ENCODE measurements at regions not wholly inside any gene's neighbourhood (a gene's known extent, or its start where the extent isn't known, plus 50 kb on each side); places are given as distances from the start of the nearest gene placed in this dataset.

GRCh38 chr22:26892166-26893041 is 235.0 kb downstream of the MIAT start:
- peak in 2 of 58 donors; percentile 3 to 5 for DNase-seq

GRCh38 chr22:26893173-26894110 is 236.1 kb downstream of the MIAT start:
- DNase-seq = peak in 1 of 58 donors; percentile 27

- DNase-seq = no peak
Measured at GRCh38 chr22:26894362-26894761, 237.0 kb downstream of the MIAT start.

GRCh38 chr22:26894766-26895485 is 237.5 kb downstream of the MIAT start:
- DNase-seq = no peak

GRCh38 chr22:26897384-26897783 is 240.0 kb downstream of the MIAT start:
- no peak for DNase-seq

GRCh38 chr22:26898946-26899605 is 241.7 kb downstream of the MIAT start:
- DNase-seq = no peak

GRCh38 chr22:26900787-26901186 is 243.4 kb downstream of the MIAT start:
- no peak for DNase-seq

GRCh38 chr22:26901198-26901816 is 243.9 kb downstream of the MIAT start:
- peak in 3 of 58 donors; percentile 5 to 36 (median 9) for DNase-seq

- DNase-seq = no peak
Measured at GRCh38 chr22:26902401-26903029, 245.1 kb downstream of the MIAT start.

- DNase-seq = peak in 16 of 58 donors; percentile 2 to 58 (median 14)
Measured at GRCh38 chr22:26903030-26903856, 245.9 kb downstream of the MIAT start.

GRCh38 chr22:26904483-26904882 is 247.1 kb downstream of the MIAT start:
- no peak for DNase-seq

GRCh38 chr22:26905076-26905475 is 247.7 kb downstream of the MIAT start:
- DNase-seq = no peak

- no peak for DNase-seq
Measured at GRCh38 chr22:26905640-26906039, 248.3 kb downstream of the MIAT start.

GRCh38 chr22:26906464-26906863 is 249.1 kb downstream of the MIAT start:
- no peak for DNase-seq

- DNase-seq = no peak
Measured at GRCh38 chr22:26907366-26907765, 250.0 kb downstream of the MIAT start.

GRCh38 chr22:26910845-26911244 is 253.5 kb downstream of the MIAT start:
- DNase-seq = no peak

- DNase-seq = no peak
Measured at GRCh38 chr22:26912655-26913345, 255.4 kb downstream of the MIAT start.

GRCh38 chr22:26914519-26915185 is 257.3 kb downstream of the MIAT start:
- no peak for DNase-seq
